ENCODE measurements at regions not wholly inside any gene's neighbourhood (a gene's known extent, or its start where the extent isn't known, plus 50 kb on each side); places are given as distances from the start of the nearest gene placed in this dataset.

- ChIA-PET CTCF (interaction anchor here (0.6 to 2.8 kb wide), 17 partner anchors 12 to 707 kb away, joined by 3 to 19 read pairs (median 3); no protein-coding TSS in a partner anchor), POLR2A (no interaction called here)
- Histone ChIP-seq H3K4me2 (no peak overlapping the region), H3K79me2 (ENCODE audit: insufficient read depth) (no peaks in the 10 kb centered on the region), H3K4me3 (ENCODE audit: low read depth in 2 of 2, low read length in 1 of 2) (no peak overlapping the region), H4K20me1 (ENCODE audit: insufficient read depth) (no peaks in the 10 kb centered on the region), H3K9ac (no peak overlapping the region), H3K9me2 (no peaks in the 10 kb centered on the region), H3K4me1 (ENCODE audit: control insufficient read depth in 1 of 2, insufficient read depth in 2 of 2, low read depth in 1 of 2, low read length in 1 of 2) (peaks cover 0 to 9% of the 10 kb centered on the region in 2 experiments; a peak in 2 of 4 replicates), H3K9me3 (no peaks in the 10 kb centered on the region), H3F3A (replicated peaks; ENCODE audit: insufficient read depth) (peaks cover 8% of the 10 kb centered on the region), H3K27ac (ENCODE audit: low read depth in 2 of 2, low read length in 1 of 2) (no peak overlapping the region), H3K27me3 (ENCODE audit: insufficient read depth) (no peaks in the 10 kb centered on the region), H2AFZ (ENCODE audit: low read depth) (no peak overlapping the region), H3K36me3 (replicated peaks in 1 of 2; ENCODE audit: control insufficient read depth in 1 of 2, insufficient read depth in 2 of 2, low read length in 1 of 2) (no peaks in the 10 kb centered on the region)
- peak; percentile 43 for DNase-seq
- whole genome bisulfite sequencing (ENCODE audit: low lambda C conversion rate), result 47% methylated on average over 8 of the region's 8 CpGs
- TF ChIP-seq CHD2 (IDR thresholded peaks at IDR 0.05; ENCODE audit: low read length, partially characterized antibody) (no peak), REST (IDR thresholded peaks at IDR 0.05; ENCODE audit: low read depth, low read length) (no peak), RAD21 (IDR thresholded peaks at IDR 0.05; ENCODE audit: low read length) (peak; percentile 79), SMC3 (IDR thresholded peaks at IDR 0.05; ENCODE audit: low read depth, low read length) (peak; percentile 68), POLR2AphosphoS5 (IDR thresholded peaks at IDR 0.05; ENCODE audit: low read depth, low read length) (no peak), MXI1 (IDR thresholded peaks at IDR 0.05; ENCODE audit: low read depth, low read length) (no peak), PBX3 (IDR thresholded peaks at IDR 0.05) (no peak), RXRA (IDR thresholded peaks at IDR 0.05; ENCODE audit: borderline replicate concordance, low read depth) (no peak), NFIC (IDR thresholded peaks at IDR 0.05; ENCODE audit: borderline replicate concordance) (no peak), JUND (IDR thresholded peaks at IDR 0.05) (no peak), CTCF (IDR thresholded peaks at IDR 0.05) (peak; percentile 67), SIN3A (IDR thresholded peaks at IDR 0.05; ENCODE audit: borderline replicate concordance, low read depth, low read length) (no peak), FOSL2 (IDR thresholded peaks at IDR 0.05; ENCODE audit: borderline replicate concordance, low read depth) (no peak), YY1 (IDR thresholded peaks at IDR 0.05; ENCODE audit: low read depth) (0 out of 2 replicates have a peak, but pooled peaks have one; percentile 24), RFX5 (IDR thresholded peaks at IDR 0.05; ENCODE audit: low read length) (no peak)
Observed at GRCh38 chr21:35400233-35400939, 351.3 kb upstream of the RUNX1 start.

All from SK-N-SH (cell line).